ENCODE measurements at regions not wholly inside any gene's neighbourhood (a gene's known extent, or its start where the extent isn't known, plus 50 kb on each side); places are given as distances from the start of the nearest gene placed in this dataset.

GRCh38 chr10:29701306-29701705 lies 66.5 kb upstream of the SVIL start:
- Histone ChIP-seq H3K9me1 (replicated peaks; ENCODE audit: control insufficient read depth, extremely low read depth, insufficient read depth, low read length) (no peaks in the 10 kb centered on the region), H2AFZ (ENCODE audit: low read depth, low read length) (no peak overlapping the region), H3K36me3 (ENCODE audit: control insufficient read depth in 2 of 2, extremely low read depth in 1 of 2, insufficient read depth in 2 of 2, low read length in 2 of 2) (no peaks in the 10 kb centered on the region), H3K79me2 (ENCODE audit: control insufficient read depth, insufficient read depth, low read length) (peaks cover 1% of the 10 kb centered on the region), H3K4me3 (replicated peaks in 1 of 3; ENCODE audit: insufficient read depth in 1 of 3, low read depth in 1 of 3, low read length in 3 of 3) (no peak overlapping the region), H3K9me3 (replicated peaks; ENCODE audit: control insufficient read depth, insufficient read depth, low read length) (no peaks in the 10 kb centered on the region), H3K4me2 (ENCODE audit: insufficient read depth, low read length) (no peak overlapping the region), H3K9ac (replicated peaks; ENCODE audit: extremely low read depth, insufficient read depth, low read length) (no peak overlapping the region), H4K20me1 (replicated peaks; ENCODE audit: control insufficient read depth, extremely low read depth, insufficient read depth, low read length) (no peaks in the 10 kb centered on the region), H3K27me3 (ENCODE audit: control insufficient read depth in 2 of 2, insufficient read depth in 2 of 2, low read length in 2 of 2) (no peaks in the 10 kb centered on the region), H3K4me1 (ENCODE audit: control insufficient read depth, extremely low read depth, insufficient read depth, low read length) (peaks cover 4% of the 10 kb centered on the region), H3K27ac (ENCODE audit: insufficient read depth, low read depth, low read length) (no peak overlapping the region)
- POLR2A ChIA-PET: no interaction called here
- CTCF ChIA-PET: no interaction called here
- FAIRE-seq (no peak), DNase-seq (ENCODE audit: low read depth, low spot score) (no peak)
- intact Hi-C loops (cut with micrococcal nuclease) (no loop called here), dilution Hi-C loops (cut with MboI; ENCODE audit: extremely low pct_ligation_motif_present, low sequenced_read_pairs) (no loop called here)
- no peak for TF ChIP-seq MAX (IDR thresholded peaks at IDR 0.05; ENCODE audit: insufficient read depth, insufficient read length)
- no peak for TF ChIP-seq POLR2A (IDR thresholded peaks at IDR 0.05; ENCODE audit: low read depth, low read length)
- no peak for TF ChIP-seq POLR2AphosphoS5 (IDR thresholded peaks at IDR 0.05; ENCODE audit: insufficient read depth, low read depth, low read length)
- no peak for TF ChIP-seq FOS (IDR thresholded peaks at IDR 0.05; ENCODE audit: borderline replicate concordance, insufficient read depth, low read length)
- no peak for TF ChIP-seq GATA2 (IDR thresholded peaks at IDR 0.05; ENCODE audit: insufficient read depth, insufficient read length, low read depth, low read length)
- no peak for TF ChIP-seq EZH2 (IDR thresholded peaks at IDR 0.05; ENCODE audit: borderline replicate concordance, low read depth, low read length, severe bottlenecking)
- TF ChIP-seq JUN (IDR thresholded peaks at IDR 0.05; ENCODE audit: borderline replicate concordance, insufficient read depth, insufficient read length, low read depth): no peak
- BruUV-seq (replicated peaks): no TSS peak

DNA sequence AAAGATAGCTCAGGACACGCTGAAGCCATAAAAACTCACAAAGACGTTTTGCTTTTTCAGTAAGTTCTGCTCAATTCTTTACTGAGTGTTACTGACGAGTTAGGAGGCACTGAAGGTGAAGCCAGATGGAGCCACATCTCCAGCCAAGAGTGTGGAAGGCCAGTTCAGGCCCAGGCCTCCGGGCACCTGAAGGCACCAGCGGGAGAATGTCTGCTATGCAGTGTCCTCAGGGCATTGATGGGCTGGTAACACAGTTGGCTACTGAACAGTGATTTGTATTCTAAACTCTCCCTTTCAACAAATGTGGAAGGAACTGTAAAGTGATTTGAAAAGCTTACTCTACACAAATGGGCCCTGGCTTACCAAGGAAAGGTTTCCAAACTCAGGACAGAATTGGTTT lies 64.8 kb upstream of the SVIL start:
- Histone ChIP-seq H3K9me1 (replicated peaks; ENCODE audit: control insufficient read depth, extremely low read depth, insufficient read depth, low read length) (no peaks in the 10 kb centered on the region), H2AFZ (ENCODE audit: low read depth, low read length) (no peak overlapping the region), H4K20me1 (replicated peaks; ENCODE audit: control insufficient read depth, extremely low read depth, insufficient read depth, low read length) (no peaks in the 10 kb centered on the region), H3K79me2 (ENCODE audit: control insufficient read depth, insufficient read depth, low read length) (peaks cover 1% of the 10 kb centered on the region), H3K4me3 (replicated peaks in 1 of 3; ENCODE audit: insufficient read depth in 1 of 3, low read depth in 1 of 3, low read length in 3 of 3) (no peak overlapping the region), H3K4me2 (ENCODE audit: insufficient read depth, low read length) (no peak overlapping the region), H3K9me3 (replicated peaks; ENCODE audit: control insufficient read depth, insufficient read depth, low read length) (no peaks in the 10 kb centered on the region), H3K4me1 (ENCODE audit: control insufficient read depth, extremely low read depth, insufficient read depth, low read length) (peaks cover 4% of the 10 kb centered on the region), H3K36me3 (ENCODE audit: control insufficient read depth in 2 of 2, extremely low read depth in 1 of 2, insufficient read depth in 2 of 2, low read length in 2 of 2) (no peaks in the 10 kb centered on the region), H3K27me3 (ENCODE audit: control insufficient read depth in 2 of 2, insufficient read depth in 2 of 2, low read length in 2 of 2) (no peaks in the 10 kb centered on the region), H3K27ac (ENCODE audit: insufficient read depth, low read depth, low read length) (no peak overlapping the region), H3K9ac (replicated peaks; ENCODE audit: extremely low read depth, insufficient read depth, low read length) (no peak overlapping the region)
- POLR2A ChIA-PET: interaction anchor here (0.7 kb wide), 1 partner anchor 11 kb away, joined by 5 read pairs; no protein-coding TSS in a partner anchor
- FAIRE-seq (no peak), DNase-seq (ENCODE audit: low read depth, low spot score) (no peak)
- CTCF ChIA-PET: interaction anchor here (0.6 to 1.3 kb wide), 4 partner anchors 9 to 109 kb away, joined by 3 to 5 read pairs (median 4); no protein-coding TSS in a partner anchor
- TF ChIP-seq, protein P1, sequence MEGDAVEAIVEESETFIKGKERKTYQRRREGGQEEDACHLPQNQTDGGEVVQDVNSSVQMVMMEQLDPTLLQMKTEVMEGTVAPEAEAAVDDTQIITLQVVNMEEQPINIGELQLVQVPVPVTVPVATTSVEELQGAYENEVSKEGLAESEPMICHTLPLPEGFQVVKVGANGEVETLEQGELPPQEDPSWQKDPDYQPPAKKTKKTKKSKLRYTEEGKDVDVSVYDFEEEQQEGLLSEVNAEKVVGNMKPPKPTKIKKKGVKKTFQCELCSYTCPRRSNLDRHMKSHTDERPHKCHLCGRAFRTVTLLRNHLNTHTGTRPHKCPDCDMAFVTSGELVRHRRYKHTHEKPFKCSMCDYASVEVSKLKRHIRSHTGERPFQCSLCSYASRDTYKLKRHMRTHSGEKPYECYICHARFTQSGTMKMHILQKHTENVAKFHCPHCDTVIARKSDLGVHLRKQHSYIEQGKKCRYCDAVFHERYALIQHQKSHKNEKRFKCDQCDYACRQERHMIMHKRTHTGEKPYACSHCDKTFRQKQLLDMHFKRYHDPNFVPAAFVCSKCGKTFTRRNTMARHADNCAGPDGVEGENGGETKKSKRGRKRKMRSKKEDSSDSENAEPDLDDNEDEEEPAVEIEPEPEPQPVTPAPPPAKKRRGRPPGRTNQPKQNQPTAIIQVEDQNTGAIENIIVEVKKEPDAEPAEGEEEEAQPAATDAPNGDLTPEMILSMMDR (IDR thresholded peaks at IDR 0.05; ENCODE audit: extremely low read depth in 1 of 2, insufficient read depth in 1 of 2, low read depth in 1 of 2, low read length in 2 of 2): no peak
- no peak for TF ChIP-seq JUN (IDR thresholded peaks at IDR 0.05; ENCODE audit: borderline replicate concordance, insufficient read depth, insufficient read length, low read depth)
- no peak for TF ChIP-seq FOS (IDR thresholded peaks at IDR 0.05; ENCODE audit: borderline replicate concordance, insufficient read depth, low read length)
- TF ChIP-seq GATA2 (IDR thresholded peaks at IDR 0.05; ENCODE audit: insufficient read depth, insufficient read length, low read depth, low read length): no peak
- no peak for TF ChIP-seq POLR2AphosphoS5 (IDR thresholded peaks at IDR 0.05; ENCODE audit: insufficient read depth, low read depth, low read length)
- no peak for TF ChIP-seq MAX (IDR thresholded peaks at IDR 0.05; ENCODE audit: insufficient read depth, insufficient read length)
- no peak for TF ChIP-seq EZH2 (IDR thresholded peaks at IDR 0.05; ENCODE audit: borderline replicate concordance, low read depth, low read length, severe bottlenecking)
- TF ChIP-seq POLR2A (IDR thresholded peaks at IDR 0.05; ENCODE audit: low read depth, low read length): no peak
- TF ChIP-seq MYC (IDR thresholded peaks at IDR 0.05; ENCODE audit: low read depth, low read length): no peak
- intact Hi-C loops (cut with micrococcal nuclease): no loop called here
- BruUV-seq (replicated peaks): no TSS peak
- dilution Hi-C loops (cut with MboI; ENCODE audit: extremely low pct_ligation_motif_present, low sequenced_read_pairs): no loop called here

Data from endothelial cell of umbilical vein (primary cell).